ENCODE measurements at regions not wholly inside any gene's neighbourhood (a gene's known extent, or its start where the extent isn't known, plus 50 kb on each side); places are given as distances from the start of the nearest gene placed in this dataset.

DNA sequence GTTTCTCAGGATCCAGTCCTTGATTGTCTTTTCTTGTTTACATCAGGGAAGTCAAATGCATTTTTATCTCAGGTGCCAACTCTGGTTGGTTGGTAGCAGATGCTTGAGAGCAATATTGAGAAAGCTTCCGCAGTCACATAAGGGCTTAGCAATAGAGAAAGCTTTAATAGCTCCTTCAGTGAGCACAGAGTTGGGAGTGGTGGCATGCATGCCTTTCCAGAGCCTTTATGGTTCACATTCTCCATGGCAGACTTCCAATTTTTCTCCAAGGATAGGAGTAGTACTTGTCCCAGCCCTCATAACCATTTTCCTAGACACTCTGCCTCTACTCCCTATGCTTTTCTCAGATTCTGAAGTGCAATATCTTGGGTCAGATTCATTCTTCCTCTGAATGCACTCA lies 280.4 kb downstream of the AEBP2 start:
- TF ChIP-seq, protein P1, sequence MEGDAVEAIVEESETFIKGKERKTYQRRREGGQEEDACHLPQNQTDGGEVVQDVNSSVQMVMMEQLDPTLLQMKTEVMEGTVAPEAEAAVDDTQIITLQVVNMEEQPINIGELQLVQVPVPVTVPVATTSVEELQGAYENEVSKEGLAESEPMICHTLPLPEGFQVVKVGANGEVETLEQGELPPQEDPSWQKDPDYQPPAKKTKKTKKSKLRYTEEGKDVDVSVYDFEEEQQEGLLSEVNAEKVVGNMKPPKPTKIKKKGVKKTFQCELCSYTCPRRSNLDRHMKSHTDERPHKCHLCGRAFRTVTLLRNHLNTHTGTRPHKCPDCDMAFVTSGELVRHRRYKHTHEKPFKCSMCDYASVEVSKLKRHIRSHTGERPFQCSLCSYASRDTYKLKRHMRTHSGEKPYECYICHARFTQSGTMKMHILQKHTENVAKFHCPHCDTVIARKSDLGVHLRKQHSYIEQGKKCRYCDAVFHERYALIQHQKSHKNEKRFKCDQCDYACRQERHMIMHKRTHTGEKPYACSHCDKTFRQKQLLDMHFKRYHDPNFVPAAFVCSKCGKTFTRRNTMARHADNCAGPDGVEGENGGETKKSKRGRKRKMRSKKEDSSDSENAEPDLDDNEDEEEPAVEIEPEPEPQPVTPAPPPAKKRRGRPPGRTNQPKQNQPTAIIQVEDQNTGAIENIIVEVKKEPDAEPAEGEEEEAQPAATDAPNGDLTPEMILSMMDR (IDR thresholded peaks at IDR 0.05), result no peak
- H3K27me3 ChIP-seq, result no peaks in the 10 kb centered on the region
- ATAC-seq (peak; percentile 82), DNase-seq (no peak)
- no peak overlapping the region for H3K27ac ChIP-seq
- H3K4me3 ChIP-seq, result no peak overlapping the region
- no peaks in the 10 kb centered on the region for H3K4me1 ChIP-seq
- no peaks in the 10 kb centered on the region for H3K36me3 ChIP-seq
- H3K9me3 ChIP-seq, result no peaks in the 10 kb centered on the region
- intact Hi-C loops (cut with DNase I), result no loop called here

DNA sequence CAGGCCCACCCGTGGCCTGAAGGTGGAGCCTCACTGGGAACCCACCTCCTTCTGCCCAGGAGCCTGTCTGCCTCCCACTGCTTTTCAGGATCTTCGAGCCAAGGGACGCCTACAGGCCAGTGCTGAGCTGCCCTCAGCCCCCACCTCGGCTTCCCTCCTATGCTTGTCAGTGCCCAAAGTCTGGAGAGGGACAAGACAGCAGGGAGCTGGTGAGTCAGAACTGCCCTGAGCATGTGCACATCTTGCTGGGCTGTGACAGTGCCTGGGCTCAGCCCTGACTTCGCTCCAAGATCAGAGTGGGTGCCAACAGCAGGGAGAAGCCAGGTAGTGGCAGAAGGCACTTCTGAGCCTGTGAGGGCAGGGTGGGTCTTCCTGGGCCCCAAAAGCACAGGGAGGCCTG lies 286.8 kb downstream of the AEBP2 start:
- DNase-seq, result peak in 1 of 4 donors; percentile 24
- intact Hi-C loops (cut with DNase I), result no loop called here
- TF ChIP-seq, protein P1 (IDR thresholded peaks at IDR 0.05), result no peak

DNA sequence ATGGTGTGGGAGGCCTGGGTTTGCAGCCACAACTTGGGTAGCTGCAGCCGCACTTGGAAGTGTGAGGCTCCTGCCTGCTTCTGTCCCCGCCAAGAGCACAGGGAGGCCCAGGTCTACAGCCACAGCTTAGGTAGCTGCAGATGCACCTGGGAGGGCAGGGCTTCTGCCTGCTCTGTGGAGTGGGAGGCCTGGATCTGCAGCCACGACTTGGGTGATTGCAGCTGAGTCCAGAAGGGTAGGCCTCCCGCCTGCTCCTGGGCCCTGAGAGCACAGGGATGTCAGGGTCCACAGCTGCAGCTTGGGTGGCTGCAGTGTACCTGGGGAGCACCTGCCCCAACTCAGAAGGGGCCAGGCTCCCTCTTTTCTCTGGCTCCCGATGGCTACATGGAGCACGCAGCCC lies 287.3 kb downstream of the AEBP2 start:
- H3K36me3 ChIP-seq, result no peaks in the 10 kb centered on the region
- TF ChIP-seq, protein P1 (IDR thresholded peaks at IDR 0.05), result no peak
- H3K27ac ChIP-seq, result no peak overlapping the region
- H3K4me3 ChIP-seq, result no peak overlapping the region
- ATAC-seq (no peak), DNase-seq (peak in 1 of 4 donors; percentile 41)
- no peaks in the 10 kb centered on the region for H3K27me3 ChIP-seq
- H3K4me1 ChIP-seq, result no peaks in the 10 kb centered on the region
- intact Hi-C loops (cut with DNase I), result no loop called here
- H3K9me3 ChIP-seq, result peaks cover 0 to 13% of the 10 kb centered on the region in 2 donors

More for the DNA sequence above, 286.8 kb downstream of the AEBP2 start:
- Histone ChIP-seq H3K27ac (no peak overlapping the region), H3K4me1 (no peaks in the 10 kb centered on the region), H3K36me3 (no peaks in the 10 kb centered on the region), H3K27me3 (no peaks in the 10 kb centered on the region), H3K4me3 (no peak overlapping the region), H3K9me3 (peaks cover 0 to 13% of the 10 kb centered on the region in 2 donors)
- no peak for ATAC-seq

DNA sequence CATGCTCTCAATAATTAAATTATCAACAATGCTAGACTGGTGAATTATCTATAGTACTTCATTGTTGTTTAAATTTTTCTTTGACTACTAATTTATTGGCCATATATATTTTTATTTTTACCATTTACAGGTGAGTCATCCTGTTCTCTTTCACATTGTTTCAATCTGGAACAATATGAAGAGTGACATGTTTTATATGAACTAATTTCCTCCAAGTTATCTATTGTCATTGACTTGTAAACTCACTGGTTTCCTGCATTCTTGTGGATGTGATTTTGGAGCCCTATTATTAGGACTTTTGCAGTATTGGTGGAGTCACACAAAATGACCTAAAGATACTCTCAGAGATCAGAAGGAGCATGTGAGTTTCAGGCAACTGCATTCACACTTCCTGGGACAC lies 297.7 kb downstream of the AEBP2 start:
- Histone ChIP-seq H3K27me3 (no peaks in the 10 kb centered on the region), H3K9me3 (peaks cover 0 to 2% of the 10 kb centered on the region in 2 donors), H3K27ac (no peak overlapping the region), H3K4me1 (no peaks in the 10 kb centered on the region), H3K4me3 (no peak overlapping the region), H3K36me3 (no peaks in the 10 kb centered on the region)
- no peak for DNase-seq
- intact Hi-C loops (cut with DNase I), result no loop called here
- TF ChIP-seq, protein P1 (IDR thresholded peaks at IDR 0.05), result no peak
- ATAC-seq, result no peak

DNA sequence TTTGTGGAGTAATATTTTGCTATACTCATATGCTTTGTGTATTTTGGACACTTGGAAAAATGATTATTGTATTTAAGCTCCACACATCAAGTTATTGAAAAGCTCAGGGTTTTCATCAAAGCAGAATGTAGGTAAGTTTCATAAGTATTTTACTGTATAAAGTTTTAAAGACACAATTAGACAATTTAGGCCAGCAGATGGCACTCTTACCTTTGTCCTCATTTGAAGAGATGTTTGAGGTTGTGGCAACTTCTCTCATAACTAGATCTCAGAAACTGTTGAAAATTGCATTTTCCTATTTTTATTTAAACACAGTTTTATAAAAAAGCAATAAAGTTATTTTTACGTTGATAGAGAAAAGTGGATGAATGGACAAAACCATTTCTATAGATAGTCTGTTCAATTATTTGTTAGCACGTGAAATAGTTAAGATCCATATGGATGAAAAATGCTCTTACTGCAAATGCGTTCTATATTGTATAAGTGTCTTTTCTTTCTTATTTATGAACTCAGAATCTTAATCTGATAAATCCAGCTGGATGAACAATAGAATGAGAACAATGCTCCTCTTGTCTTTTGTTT lies 300.0 kb downstream of the AEBP2 start:
- peak; percentile 73 for ATAC-seq
- TF ChIP-seq, protein P1 (IDR thresholded peaks at IDR 0.05), result peak; percentile 19 to 53

More for the DNA sequence above, 300.0 kb downstream of the AEBP2 start:
- Histone ChIP-seq H3K4me1 (no peaks in the 10 kb centered on the region), H3K27ac (no peak overlapping the region), H3K4me3 (no peak overlapping the region), H3K9me3 (no peaks in the 10 kb centered on the region), H3K36me3 (no peaks in the 10 kb centered on the region), H3K27me3 (no peaks in the 10 kb centered on the region)
- intact Hi-C loops (cut with DNase I), result no loop called here
- DNase-seq, result peak in 2 of 4 donors; percentile 66 to 78

Data from left lung (tissue), 4 donors.